Thyroid gland (tissue), 4 donors: ENCODE measurements at regions not wholly inside any gene's neighbourhood (a gene's known extent, or its start where the extent isn't known, plus 50 kb on each side); places are given as distances from the start of the nearest gene placed in this dataset.

ENCODE experiments used
- CTCF ChIP-seq, 6 experiments: fragments of 200-600 bp in 3 of 6; fragments of 450-650 bp in 3 of 6; sonication (generic) in 3 of 6; IDR thresholded peaks; one replicate each; pipeline ENCODE4 v1.5.1; 2016 to 2019; ENCODE audit warnings: antibody characterized with exemption in 6 of 6, mild to moderate bottlenecking in 2 of 6, inconsistent platforms in 1 of 6, moderate library complexity in 1 of 6
- POLR2A ChIP-seq, 2 donors: fragments of 450-650 bp; IDR thresholded peaks; one replicate each; pipeline ENCODE4 v1.6.1; 2017; ENCODE audit warnings: antibody characterized with exemption in 2 of 2, mild to moderate bottlenecking in 2 of 2, moderate library complexity in 1 of 2

GRCh38 chr2:224126003-224126402, 86.9 kb upstream of the SERPINE2 start:
- TF ChIP-seq CTCF (IDR thresholded peaks at IDR 0.05) (no peak), POLR2A (IDR thresholded peaks at IDR 0.05) (no peak)
